ENCODE measurements at regions not wholly inside any gene's neighbourhood (a gene's known extent, or its start where the extent isn't known, plus 50 kb on each side); places are given as distances from the start of the nearest gene placed in this dataset.

- DNase-seq = no peak
Observed at GRCh38 chr4:181692965-181693364, 550.2 kb upstream of the TENM3 start.

- DNase-seq = no peak
Observed at GRCh38 chr4:181693517-181693916, 549.7 kb upstream of the TENM3 start.

DNA sequence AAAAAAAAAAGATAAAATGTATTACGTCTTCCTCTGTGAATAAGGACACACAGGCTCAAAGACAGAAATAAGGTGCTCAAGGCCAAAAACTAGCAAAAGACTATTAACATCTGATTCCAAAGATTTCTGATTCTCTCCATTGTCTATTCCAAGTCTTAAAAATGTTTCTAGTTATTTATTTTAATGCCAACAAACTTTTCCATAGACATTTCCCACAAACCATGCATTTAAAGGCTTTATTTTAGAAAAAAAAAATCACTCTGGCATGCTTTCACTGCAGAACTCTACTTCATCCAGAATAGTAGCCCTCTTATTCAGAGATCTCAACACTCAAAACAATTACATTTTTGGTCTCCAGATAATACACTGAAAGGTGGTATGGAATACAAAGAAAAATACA is 545.0 kb upstream of the TENM3 start:
- DNase-seq = no peak

DNA sequence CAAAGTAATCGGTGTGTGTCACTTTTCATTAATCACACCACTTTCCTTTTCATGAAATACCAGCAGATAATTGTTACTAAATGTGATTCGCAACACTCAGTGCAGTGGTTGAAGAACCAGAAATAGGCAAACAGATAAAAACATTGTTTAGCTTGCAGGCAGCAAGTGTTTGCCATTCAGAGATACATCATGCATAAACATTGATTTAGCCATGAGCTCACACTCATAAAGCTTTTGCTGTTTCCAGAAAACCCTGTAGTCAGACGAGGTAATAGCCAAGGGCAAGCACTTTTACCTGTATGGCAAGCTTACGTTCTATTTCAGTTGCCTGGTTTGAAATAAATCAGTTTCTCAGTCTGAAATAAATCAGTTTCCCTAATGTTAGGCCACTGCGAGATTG is 542.0 kb upstream of the TENM3 start:
- no peak for DNase-seq

DNA sequence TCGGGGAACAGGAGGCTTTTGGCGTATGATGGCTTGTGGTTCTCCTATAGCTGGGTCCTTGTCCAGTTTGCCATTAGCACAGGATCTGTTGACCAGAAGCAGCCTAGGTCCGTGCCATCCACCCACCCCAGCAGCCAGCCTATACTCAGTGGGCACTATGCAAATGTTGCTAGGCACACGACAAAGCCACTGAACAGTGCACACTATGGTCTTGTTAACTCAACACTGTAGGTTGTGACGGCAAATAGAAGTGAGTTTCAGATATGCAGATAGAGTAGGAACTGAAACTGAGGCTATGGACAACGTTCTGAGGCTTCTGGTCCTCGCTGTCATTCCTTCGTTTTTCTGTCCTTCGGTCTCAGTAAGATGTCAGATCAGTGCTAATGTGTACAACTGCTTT is 541.3 kb upstream of the TENM3 start:
- DNase-seq = no peak

DNA sequence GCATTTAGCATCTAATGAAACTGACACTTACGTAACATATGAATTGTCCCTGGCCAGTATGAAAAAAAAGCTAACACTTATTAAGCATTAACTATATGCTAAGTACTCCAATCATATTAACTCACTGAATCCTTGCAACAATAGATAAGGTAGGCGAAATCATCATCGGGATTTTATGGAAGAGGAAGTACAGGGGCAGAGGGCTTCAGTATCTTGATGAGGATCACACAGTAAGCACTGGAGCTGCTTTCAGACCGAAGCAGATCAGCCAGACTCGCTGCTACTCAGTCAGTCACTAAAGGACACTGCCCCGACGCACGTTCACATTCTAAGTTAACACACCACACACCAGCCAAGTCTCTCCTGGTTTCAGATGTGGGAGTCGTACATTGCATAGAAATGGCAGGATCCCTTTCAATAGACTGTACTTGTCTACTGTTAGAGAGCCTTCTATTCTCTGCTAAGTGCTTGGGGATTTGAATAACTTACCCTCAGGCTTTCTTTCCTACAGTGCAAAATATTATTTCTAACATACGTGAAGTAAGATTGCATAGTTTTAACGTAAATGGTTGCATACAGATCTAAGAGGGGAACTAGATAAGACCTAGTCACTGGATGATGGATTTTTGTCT is 540.2 kb upstream of the TENM3 start:
- DNase-seq = no peak

DNA sequence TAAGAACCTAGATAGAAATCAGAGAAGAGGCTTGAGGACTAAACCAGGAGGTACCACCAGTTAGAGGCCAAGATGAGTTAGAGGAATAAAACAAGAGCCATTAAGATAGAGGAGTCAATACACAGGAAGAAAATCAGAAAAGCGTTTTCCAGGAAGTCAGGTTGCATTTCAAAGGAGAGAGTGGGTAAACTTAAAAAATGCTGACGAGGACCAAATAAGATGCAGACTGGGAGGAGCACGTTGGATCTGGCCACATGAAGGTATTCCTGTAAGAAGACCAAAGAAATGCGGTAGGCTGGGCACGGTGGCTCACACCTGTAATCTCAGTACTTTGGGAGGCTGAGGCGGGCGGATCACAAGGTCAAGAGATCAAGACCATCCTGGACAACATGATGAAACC is 533.1 kb upstream of the TENM3 start:
- no peak for DNase-seq

DNA sequence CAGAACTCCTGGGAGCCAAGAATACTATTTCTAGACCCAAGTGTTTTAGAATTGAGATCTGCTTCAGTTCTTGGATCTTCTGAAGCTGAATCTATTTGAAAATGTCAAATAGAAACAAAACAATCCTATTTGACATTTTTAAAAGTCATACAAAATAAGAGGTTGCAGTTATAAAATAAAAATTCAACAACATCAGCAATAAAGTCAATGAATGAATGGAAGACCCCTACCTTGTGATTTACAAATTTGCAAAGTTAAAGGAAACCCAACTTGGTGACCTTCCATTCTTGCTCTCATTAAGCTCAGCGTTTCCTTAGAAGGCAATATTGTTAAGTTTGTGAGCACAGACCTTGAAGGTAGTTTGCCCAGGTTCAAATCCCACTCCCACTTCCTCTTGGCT is 531.8 kb upstream of the TENM3 start:
- DNase-seq = no peak

GRCh38 chr4:181728305-181728966 is 514.8 kb upstream of the TENM3 start:
- DNase-seq = no peak

- no peak for DNase-seq
Observed at GRCh38 chr4:181731900-181732299, 511.3 kb upstream of the TENM3 start.

- DNase-seq = no peak
Observed at GRCh38 chr4:181737744-181738143, 505.5 kb upstream of the TENM3 start.

GRCh38 chr4:181739031-181739430 is 504.2 kb upstream of the TENM3 start:
- no peak for DNase-seq

DNA sequence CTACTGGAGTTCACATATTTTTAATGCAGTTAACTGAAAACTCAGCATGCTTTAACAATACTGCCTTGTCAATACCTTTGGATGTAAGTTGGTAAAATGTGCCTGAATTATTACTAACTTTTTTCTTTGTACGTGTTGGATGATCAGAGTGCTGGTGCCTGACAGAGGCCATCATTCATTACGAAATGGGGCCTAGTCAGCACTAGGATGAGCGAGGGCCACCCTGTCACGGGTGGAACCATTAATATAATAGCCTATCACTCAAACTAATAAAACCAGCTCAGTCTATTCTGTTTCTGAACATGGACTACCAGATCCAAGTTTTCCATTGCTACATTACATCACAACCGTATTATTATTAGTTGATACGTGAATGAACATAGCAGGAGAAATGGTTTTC is 501.7 kb upstream of the TENM3 start:
- DNase-seq = no peak

GRCh38 chr4:181745933-181746625 is 497.1 kb upstream of the TENM3 start:
- DNase-seq = no peak

DNA sequence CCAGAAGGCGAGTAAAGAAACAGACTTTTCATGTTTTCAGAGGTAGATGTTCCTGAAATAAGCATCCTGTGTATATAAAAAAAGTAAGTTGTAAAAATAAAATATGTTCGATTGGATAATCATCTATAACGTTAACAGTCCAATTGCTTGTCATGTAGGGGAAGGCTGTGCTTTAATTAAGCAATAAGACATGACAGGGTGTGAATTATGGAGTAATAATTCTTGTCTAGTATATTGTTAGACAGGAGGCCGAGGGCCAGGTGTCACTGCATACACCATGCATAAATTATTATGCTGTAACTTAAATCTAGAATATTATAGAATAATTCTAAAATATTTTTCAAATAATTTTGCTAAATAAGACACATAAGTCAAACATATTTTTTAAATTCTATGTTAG is 494.6 kb upstream of the TENM3 start:
- DNase-seq = no peak

GRCh38 chr4:181752516-181752915 is 490.7 kb upstream of the TENM3 start:
- DNase-seq = no peak

GRCh38 chr4:181753207-181753606 is 490.0 kb upstream of the TENM3 start:
- no peak for DNase-seq

GRCh38 chr4:181755846-181756245 is 487.4 kb upstream of the TENM3 start:
- no peak for DNase-seq

DNA sequence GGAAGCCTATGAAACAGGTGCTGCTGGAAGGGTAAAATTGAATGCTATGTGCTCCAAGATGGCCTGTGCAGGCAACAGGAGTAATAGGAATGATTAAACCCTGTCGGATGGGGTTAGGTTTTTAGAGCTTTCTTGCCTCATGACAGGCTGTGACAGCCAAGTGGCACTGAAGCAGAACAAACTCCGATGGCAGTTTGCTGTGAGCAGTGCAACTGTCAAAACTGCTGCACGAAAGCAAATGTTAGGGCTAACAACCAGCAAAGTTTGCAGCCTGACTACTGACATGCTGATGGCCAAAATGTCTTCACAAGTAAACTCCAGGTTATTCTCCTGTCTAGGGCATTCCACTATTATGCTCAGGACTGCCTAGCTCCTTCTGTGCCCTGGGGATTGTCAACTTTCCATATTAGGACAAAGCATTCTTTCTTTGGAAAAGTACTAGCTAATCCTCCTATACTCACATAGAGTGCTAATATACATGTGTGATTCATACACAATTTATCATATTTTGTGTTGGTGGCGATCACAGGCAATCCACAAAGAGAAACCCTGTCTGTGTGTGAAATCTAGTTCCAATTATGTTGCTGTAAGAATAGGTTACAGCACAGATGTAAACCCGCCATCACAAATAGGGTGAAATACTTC is 486.6 kb upstream of the TENM3 start:
- no peak for DNase-seq

DNA sequence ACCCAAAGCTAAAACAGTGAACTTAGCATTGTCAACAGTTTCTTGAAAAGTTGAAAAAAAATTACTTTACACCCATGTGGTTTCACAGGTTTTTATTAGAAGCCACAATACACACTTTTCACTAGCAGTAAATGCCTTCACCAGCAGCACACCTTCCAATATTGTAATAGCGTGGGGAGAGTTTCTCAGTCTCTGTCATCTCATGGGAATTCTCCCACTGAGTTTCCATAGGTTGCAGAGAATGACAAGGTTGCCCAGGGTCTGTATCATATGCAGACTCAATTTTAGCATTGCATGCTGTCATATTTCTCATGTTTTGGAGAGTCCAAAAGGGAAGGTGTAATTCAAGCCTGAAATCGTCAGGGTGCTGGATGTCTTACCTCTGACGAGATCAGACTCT is 486.1 kb upstream of the TENM3 start:
- no peak for DNase-seq

GRCh38 chr4:181757910-181758660 is 485.1 kb upstream of the TENM3 start:
- no peak for DNase-seq

- DNase-seq = no peak
Observed at GRCh38 chr4:181760560-181760959, 482.6 kb upstream of the TENM3 start.

DNA sequence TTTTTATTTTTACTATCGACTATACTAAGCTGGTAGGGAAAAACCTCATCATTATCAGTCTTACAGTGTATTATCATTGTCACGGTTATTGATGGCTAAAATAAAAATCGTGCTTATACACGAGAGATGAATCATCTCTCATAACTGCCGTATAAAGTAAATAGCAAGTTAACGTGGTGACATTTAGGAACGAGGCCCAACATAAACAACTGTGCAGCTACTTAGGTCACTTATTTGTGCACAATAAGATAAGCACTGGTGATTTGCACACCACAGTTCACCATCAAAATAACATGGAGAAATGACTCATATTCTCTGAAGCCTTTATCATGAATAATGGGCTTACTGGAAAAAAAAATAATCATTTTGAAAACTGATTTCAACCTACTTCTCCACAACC is 482.0 kb upstream of the TENM3 start:
- DNase-seq = no peak
